A549 (cell line): ENCODE measurements at regions not wholly inside any gene's neighbourhood (a gene's known extent, or its start where the extent isn't known, plus 50 kb on each side); places are given as distances from the start of the nearest gene placed in this dataset.

Experiments used
- EP300 ChIP-seq, 2 experiments: fragments of >200 bp; sonication (Bioruptor Twin); formaldehyde crosslinking; IDR thresholded peaks; 2 replicates in 1 of 2; 3 replicates in 1 of 2; pipeline ENCODE4 v1.6.1; 2016 to 2017
- JUN ChIP-seq, 2 experiments: fragments of >200 bp; sonication (Bioruptor Twin); formaldehyde crosslinking; IDR thresholded peaks; 2 replicates in 1 of 2; 3 replicates in 1 of 2; pipeline ENCODE4 v1.6.1; 2016 to 2017
- POLR2A ChIP-seq: IDR thresholded peaks from 2 replicates; pipeline ENCODE4 v1.6.1; 2012; ENCODE audit warnings: mild to moderate bottlenecking, low read length
- RAD21 ChIP-seq, 2 experiments: fragments of >200 bp in 1 of 2; sonication (Bioruptor Twin) in 1 of 2; formaldehyde crosslinking in 1 of 2; IDR thresholded peaks in 1 of 2; conservative IDR thresholded peaks in 1 of 2; 2 replicates in 1 of 2; 3 replicates in 1 of 2; pipeline ENCODE4 v1.6.1; 2012 to 2018; ENCODE audit warnings: inconsistent platforms in 1 of 2
- RNF2 ChIP-seq: fragments of 200-600 bp; sonication (generic); IDR thresholded peaks from 2 replicates; pipeline ENCODE4 v1.6.1; 2016; ENCODE audit warnings: low read depth, mild to moderate bottlenecking, antibody characterized with exemption, moderate library complexity, borderline replicate concordance
- TF ChIP-seq, protein P1 (sequence below): fragments of >200 bp; sonication (Bioruptor Twin); formaldehyde crosslinking; IDR thresholded peaks from 3 replicates; pipeline ENCODE4 v1.5.1; 2016

DNA sequence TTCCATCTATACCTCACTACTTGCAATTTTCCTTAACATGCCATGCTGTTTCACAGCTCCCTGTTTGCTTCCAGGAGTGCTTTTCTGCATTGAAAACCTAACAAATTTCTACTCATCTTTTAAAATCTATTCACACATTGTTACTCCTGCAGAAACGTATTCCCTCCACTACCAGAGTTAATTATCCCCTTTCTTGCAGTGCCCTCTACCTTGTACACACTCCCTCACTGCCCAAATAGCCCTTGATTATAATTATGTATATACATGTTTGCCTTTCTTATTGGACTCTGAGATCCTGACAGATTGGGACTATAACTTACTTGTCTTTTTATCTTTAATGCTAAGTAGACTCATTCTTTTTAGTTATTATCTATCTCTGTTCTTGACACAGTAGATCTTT lies 325.0 kb downstream of the OXSM start:
- TF ChIP-seq POLR2A (no peak), JUN (IDR thresholded peaks at IDR 0.05) (no peak), EP300 (IDR thresholded peaks at IDR 0.05) (no peak), RNF2 (no peak), RAD21 (conservative IDR thresholded peaks at IDR 0.05 in 1 of 2, IDR thresholded peaks at IDR 0.05 in 1 of 2) (no peak)
- TF ChIP-seq, protein P1, sequence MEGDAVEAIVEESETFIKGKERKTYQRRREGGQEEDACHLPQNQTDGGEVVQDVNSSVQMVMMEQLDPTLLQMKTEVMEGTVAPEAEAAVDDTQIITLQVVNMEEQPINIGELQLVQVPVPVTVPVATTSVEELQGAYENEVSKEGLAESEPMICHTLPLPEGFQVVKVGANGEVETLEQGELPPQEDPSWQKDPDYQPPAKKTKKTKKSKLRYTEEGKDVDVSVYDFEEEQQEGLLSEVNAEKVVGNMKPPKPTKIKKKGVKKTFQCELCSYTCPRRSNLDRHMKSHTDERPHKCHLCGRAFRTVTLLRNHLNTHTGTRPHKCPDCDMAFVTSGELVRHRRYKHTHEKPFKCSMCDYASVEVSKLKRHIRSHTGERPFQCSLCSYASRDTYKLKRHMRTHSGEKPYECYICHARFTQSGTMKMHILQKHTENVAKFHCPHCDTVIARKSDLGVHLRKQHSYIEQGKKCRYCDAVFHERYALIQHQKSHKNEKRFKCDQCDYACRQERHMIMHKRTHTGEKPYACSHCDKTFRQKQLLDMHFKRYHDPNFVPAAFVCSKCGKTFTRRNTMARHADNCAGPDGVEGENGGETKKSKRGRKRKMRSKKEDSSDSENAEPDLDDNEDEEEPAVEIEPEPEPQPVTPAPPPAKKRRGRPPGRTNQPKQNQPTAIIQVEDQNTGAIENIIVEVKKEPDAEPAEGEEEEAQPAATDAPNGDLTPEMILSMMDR, result no peak
